Panc1 (cell line): ENCODE measurements at regions not wholly inside any gene's neighbourhood (a gene's known extent, or its start where the extent isn't known, plus 50 kb on each side); places are given as distances from the start of the nearest gene placed in this dataset.

Experiments
- ATAC-seq: fragments of 200-7000 bp; cut with Tn5 transposase; 2 replicates; pipeline ENCODE4 v1.9.1; 2020; ENCODE audit warnings: mild to moderate bottlenecking, moderate library complexity
- BruUV-seq: library from RNA; stranded (reverse); fragments of 400-500 nt; replicated peaks from 2 replicates; lab custom pipeline; 2021; lab: Mats Ljungman, UMichigan
- CTCF ChIA-PET: fragments of 300-600 bp; sonication (Branson Sonifier 250); formaldehyde crosslinking; loops from one replicate; lab custom pipeline; 2022; ENCODE audit warnings: antibody characterized with exemption; lab: Charles Lee
- POLR2A ChIA-PET: fragments of 300-600 bp; sonication (Branson Sonifier 250); formaldehyde crosslinking; loops from one replicate; lab custom pipeline; 2022; ENCODE audit warnings: antibody characterized with exemption; lab: Charles Lee
- DNase-seq: peaks from one replicate; pipeline ENCODE4 v3.0.0-alpha.2; 2010; ENCODE audit warnings: low read depth, low spot score
- H3K27ac ChIP-seq: 2 replicates; pipeline ENCODE4 v1.5.1; 2011; ENCODE audit warnings: mild to moderate bottlenecking, low read length, inconsistent platforms
- H3K27me3 ChIP-seq: fragments of 200-500 bp; sonication (Bioruptor generic); 2 replicates; pipeline ENCODE4 v1.6.0; 2014; ENCODE audit warnings: low read length, inconsistent platforms; ENCODE audit not compliant: control insufficient read depth, insufficient read depth
- H3K36me3 ChIP-seq: fragments of 200-500 bp; sonication (Bioruptor generic); 2 replicates; pipeline ENCODE4 v1.5.1; 2014; ENCODE audit warnings: inconsistent platforms, mild to moderate bottlenecking, low read length, moderate library complexity; ENCODE audit not compliant: control insufficient read depth, insufficient read depth
- H3K4me1 ChIP-seq: 2 replicates; pipeline ENCODE4 v1.5.1; 2011; ENCODE audit warnings: inconsistent platforms, mild to moderate bottlenecking, low read length, moderate library complexity; ENCODE audit not compliant: control insufficient read depth, insufficient read depth
- H3K4me3 ChIP-seq, 2 experiments: 2 replicates each; pipeline ENCODE4 v1.5.1; 2011 to 2012; ENCODE audit warnings: low read depth in 2 of 2, low read length in 2 of 2, mild to moderate bottlenecking in 2 of 2, inconsistent platforms in 1 of 2, moderate library complexity in 1 of 2
- H3K9me3 ChIP-seq: fragments of 200-500 bp; sonication (Bioruptor generic); 2 replicates; pipeline ENCODE4 v1.5.1; 2014; ENCODE audit warnings: low read depth, mild to moderate bottlenecking, inconsistent platforms, low read length, moderate library complexity; ENCODE audit not compliant: control insufficient read depth, insufficient read depth
- CTCF ChIP-seq: fragments of 450-650 bp; IDR thresholded peaks from 2 replicates; pipeline ENCODE4 v1.5.1; 2017; ENCODE audit warnings: mild to moderate bottlenecking
- POLR2AphosphoS5 ChIP-seq: IDR thresholded peaks from 2 replicates; pipeline ENCODE4 v1.6.1; 2012; ENCODE audit warnings: mild to moderate bottlenecking, low read depth, low read length, moderate library complexity
- SIN3A ChIP-seq: IDR thresholded peaks from 2 replicates; pipeline ENCODE4 v1.6.1; 2012; ENCODE audit warnings: low read depth, mild to moderate bottlenecking, low read length, moderate library complexity, borderline replicate concordance; ENCODE audit not compliant: insufficient read depth
- TCF7L2 ChIP-seq: IDR thresholded peaks from 2 replicates; pipeline ENCODE4 v1.6.1; 2011; ENCODE audit warnings: mild to moderate bottlenecking, low read depth, low read length, inconsistent platforms
- in situ Hi-C: cut with HindIII; loops from 2 replicates; pipeline ENCODE4 v1.10.0; 2016; ENCODE audit warnings: low sequenced_read_pairs, low pct_unique_long_range_greater_than_20kb
- intact Hi-C: fragments of 100-400 bp; cut with micrococcal nuclease; formaldehyde crosslinking; loops from one replicate; pipeline ENCODE4 v1.10.0; 2022; ENCODE audit not compliant: unreplicated experiment
- TF ChIP-seq, protein P1 (sequence below), 2 experiments: IDR thresholded peaks; 2 replicates each; pipeline ENCODE4 v1.6.1; 2011 to 2012; ENCODE audit warnings: low read depth in 2 of 2, control low read depth in 1 of 2, low read length in 1 of 2, mild to moderate bottlenecking in 1 of 2, moderate library complexity in 1 of 2; ENCODE audit not compliant: insufficient read depth in 1 of 2

- no TSS peak for BruUV-seq
- CTCF ChIA-PET = no interaction called here
- Histone ChIP-seq H3K4me1 (no peaks in the 10 kb centered on the region), H3K27me3 (peaks cover 6% of the 10 kb centered on the region), H3K9me3 (no peaks in the 10 kb centered on the region), H3K4me3 (no peak overlapping the region), H3K36me3 (no peaks in the 10 kb centered on the region), H3K27ac (no peak overlapping the region)
- TF ChIP-seq SIN3A (no peak), TCF7L2 (no peak), POLR2AphosphoS5 (no peak), CTCF (no peak)
- TF ChIP-seq, protein P1, sequence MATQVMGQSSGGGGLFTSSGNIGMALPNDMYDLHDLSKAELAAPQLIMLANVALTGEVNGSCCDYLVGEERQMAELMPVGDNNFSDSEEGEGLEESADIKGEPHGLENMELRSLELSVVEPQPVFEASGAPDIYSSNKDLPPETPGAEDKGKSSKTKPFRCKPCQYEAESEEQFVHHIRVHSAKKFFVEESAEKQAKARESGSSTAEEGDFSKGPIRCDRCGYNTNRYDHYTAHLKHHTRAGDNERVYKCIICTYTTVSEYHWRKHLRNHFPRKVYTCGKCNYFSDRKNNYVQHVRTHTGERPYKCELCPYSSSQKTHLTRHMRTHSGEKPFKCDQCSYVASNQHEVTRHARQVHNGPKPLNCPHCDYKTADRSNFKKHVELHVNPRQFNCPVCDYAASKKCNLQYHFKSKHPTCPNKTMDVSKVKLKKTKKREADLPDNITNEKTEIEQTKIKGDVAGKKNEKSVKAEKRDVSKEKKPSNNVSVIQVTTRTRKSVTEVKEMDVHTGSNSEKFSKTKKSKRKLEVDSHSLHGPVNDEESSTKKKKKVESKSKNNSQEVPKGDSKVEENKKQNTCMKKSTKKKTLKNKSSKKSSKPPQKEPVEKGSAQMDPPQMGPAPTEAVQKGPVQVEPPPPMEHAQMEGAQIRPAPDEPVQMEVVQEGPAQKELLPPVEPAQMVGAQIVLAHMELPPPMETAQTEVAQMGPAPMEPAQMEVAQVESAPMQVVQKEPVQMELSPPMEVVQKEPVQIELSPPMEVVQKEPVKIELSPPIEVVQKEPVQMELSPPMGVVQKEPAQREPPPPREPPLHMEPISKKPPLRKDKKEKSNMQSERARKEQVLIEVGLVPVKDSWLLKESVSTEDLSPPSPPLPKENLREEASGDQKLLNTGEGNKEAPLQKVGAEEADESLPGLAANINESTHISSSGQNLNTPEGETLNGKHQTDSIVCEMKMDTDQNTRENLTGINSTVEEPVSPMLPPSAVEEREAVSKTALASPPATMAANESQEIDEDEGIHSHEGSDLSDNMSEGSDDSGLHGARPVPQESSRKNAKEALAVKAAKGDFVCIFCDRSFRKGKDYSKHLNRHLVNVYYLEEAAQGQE (IDR thresholded peaks at IDR 0.05; ENCODE audit: insufficient read depth in 1 of 2, low read depth in 2 of 2, low read length in 1 of 2) = no peak
- DNase-seq = no peak
- POLR2A ChIA-PET = no interaction called here
- intact Hi-C loops = no loop called here
- in situ Hi-C loops = no loop called here
- no peak for ATAC-seq
Measured at GRCh38 chr6:167446046-167446445, 121.2 kb downstream of the TTLL2 start.

DNA sequence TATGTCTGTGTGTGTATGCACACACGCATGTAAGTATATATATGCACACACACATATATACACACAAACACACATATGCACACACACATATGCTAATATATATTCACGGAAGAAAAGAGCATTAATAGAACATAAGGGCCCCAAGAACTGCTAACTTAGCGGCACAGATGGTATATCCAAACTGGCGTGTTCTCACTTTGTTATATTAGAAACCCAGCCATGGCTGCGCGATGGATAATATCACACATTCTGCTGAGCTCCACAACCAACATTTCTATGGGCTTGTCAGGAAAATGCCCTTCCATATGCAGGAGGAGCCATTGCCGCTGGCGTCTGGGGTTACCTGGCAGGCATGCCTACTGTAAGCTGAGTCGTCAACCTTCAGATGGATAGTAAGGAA, 122.1 kb downstream of the TTLL2 start:
- ATAC-seq (no peak), DNase-seq (no peak)
- POLR2A ChIA-PET = no interaction called here
- in situ Hi-C loops = no loop called here
- no peaks in the 10 kb centered on the region for H3K36me3 ChIP-seq
- H3K4me3 ChIP-seq = no peak overlapping the region
- TF ChIP-seq SIN3A (no peak), POLR2AphosphoS5 (no peak), TCF7L2 (no peak), CTCF (no peak)
- TF ChIP-seq, protein P1 (IDR thresholded peaks at IDR 0.05; ENCODE audit: insufficient read depth in 1 of 2, low read depth in 2 of 2, low read length in 1 of 2) = no peak
- CTCF ChIA-PET = no interaction called here
- no TSS peak for BruUV-seq
- no peak overlapping the region for H3K27ac ChIP-seq
- H3K27me3 ChIP-seq = peaks cover 6% of the 10 kb centered on the region
- intact Hi-C loops = no loop called here
- no peaks in the 10 kb centered on the region for H3K9me3 ChIP-seq
- H3K4me1 ChIP-seq = no peaks in the 10 kb centered on the region
